ENCODE measurements at regions not wholly inside any gene's neighbourhood (a gene's known extent, or its start where the extent isn't known, plus 50 kb on each side); places are given as distances from the start of the nearest gene placed in this dataset.

GRCh38 chr12:60191271-60191670, 595.4 kb downstream of the SLC16A7 start:
- Histone ChIP-seq H3K9ac (ENCODE audit: low read length) (no peak overlapping the region), H3K36me3 (ENCODE audit: control insufficient read depth, insufficient read depth, low read length) (no peaks in the 10 kb centered on the region), H3K27ac (ENCODE audit: low read depth, low read length) (no peak overlapping the region), H3K4me3 (ENCODE audit: low read length) (no peak overlapping the region), H3K4me1 (ENCODE audit: control insufficient read depth, insufficient read depth, low read length) (no peaks in the 10 kb centered on the region), H3K27me3 (ENCODE audit: control insufficient read depth, insufficient read depth, low read length) (no peaks in the 10 kb centered on the region)

GRCh38 chr12:60191676-60192359, 596.0 kb downstream of the SLC16A7 start:
- Histone ChIP-seq H3K27me3 (ENCODE audit: control insufficient read depth, insufficient read depth, low read length) (no peaks in the 10 kb centered on the region), H3K36me3 (ENCODE audit: control insufficient read depth, insufficient read depth, low read length) (no peaks in the 10 kb centered on the region), H3K9ac (ENCODE audit: low read length) (no peak overlapping the region), H3K4me3 (ENCODE audit: low read length) (no peak overlapping the region), H3K4me1 (ENCODE audit: control insufficient read depth, insufficient read depth, low read length) (no peaks in the 10 kb centered on the region), H3K27ac (ENCODE audit: low read depth, low read length) (no peak overlapping the region)

DNA sequence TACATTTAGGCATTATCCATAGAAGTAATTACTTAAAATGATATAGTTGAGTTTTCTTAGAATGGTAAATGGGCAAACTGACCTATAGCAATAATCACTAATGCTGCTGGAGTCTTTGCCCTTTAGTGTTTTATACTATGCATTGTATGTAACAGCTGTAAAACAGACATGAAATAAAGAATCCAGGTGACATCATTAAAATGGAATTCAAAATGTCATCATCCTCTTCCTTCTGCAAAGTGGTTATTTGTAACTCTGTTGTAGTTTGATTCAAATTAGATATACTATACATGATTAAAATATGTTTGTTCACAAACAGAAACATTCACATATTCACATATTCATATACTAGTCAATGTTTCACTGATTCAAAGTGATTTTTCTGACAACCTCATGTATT, 598.8 kb downstream of the SLC16A7 start:
- Histone ChIP-seq H3K4me1 (ENCODE audit: control insufficient read depth, insufficient read depth, low read length) (no peaks in the 10 kb centered on the region), H3K9ac (ENCODE audit: low read length) (no peak overlapping the region), H3K4me3 (ENCODE audit: low read length) (no peak overlapping the region), H3K36me3 (ENCODE audit: control insufficient read depth, insufficient read depth, low read length) (no peaks in the 10 kb centered on the region), H3K27ac (ENCODE audit: low read depth, low read length) (no peak overlapping the region), H3K27me3 (ENCODE audit: control insufficient read depth, insufficient read depth, low read length) (no peaks in the 10 kb centered on the region)

DNA sequence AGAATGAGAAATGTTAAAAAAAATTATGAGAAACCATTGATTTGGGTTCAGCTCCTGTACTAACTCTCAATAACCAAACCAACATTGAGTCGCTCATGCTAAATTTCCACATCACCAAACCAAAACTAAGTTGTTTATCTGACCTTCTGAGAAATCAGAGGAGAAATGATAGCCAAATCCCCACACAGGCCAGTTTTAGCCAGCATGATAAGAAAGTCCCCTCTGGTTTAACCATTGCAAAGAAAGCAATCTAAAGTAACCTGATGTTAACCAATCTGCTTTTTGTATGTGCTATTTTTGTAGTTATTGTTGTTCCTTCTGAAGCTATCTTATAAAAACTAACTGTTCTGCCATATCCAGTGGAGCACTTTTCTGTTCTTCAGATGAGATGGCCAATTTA, 599.7 kb downstream of the SLC16A7 start:
- no peak overlapping the region for H3K4me3 ChIP-seq (ENCODE audit: low read length)
- H3K9ac ChIP-seq (ENCODE audit: low read length) = no peak overlapping the region
- H3K27ac ChIP-seq (ENCODE audit: low read depth, low read length) = no peak overlapping the region
- no peaks in the 10 kb centered on the region for H3K36me3 ChIP-seq (ENCODE audit: control insufficient read depth, insufficient read depth, low read length)
- no peaks in the 10 kb centered on the region for H3K4me1 ChIP-seq (ENCODE audit: control insufficient read depth, insufficient read depth, low read length)
- no peaks in the 10 kb centered on the region for H3K27me3 ChIP-seq (ENCODE audit: control insufficient read depth, insufficient read depth, low read length)

GRCh38 chr12:60196366-60196765, 600.5 kb downstream of the SLC16A7 start:
- no peaks in the 10 kb centered on the region for H3K27me3 ChIP-seq (ENCODE audit: control insufficient read depth, insufficient read depth, low read length)
- H3K9ac ChIP-seq (ENCODE audit: low read length) = no peak overlapping the region
- no peak overlapping the region for H3K4me3 ChIP-seq (ENCODE audit: low read length)
- no peaks in the 10 kb centered on the region for H3K36me3 ChIP-seq (ENCODE audit: control insufficient read depth, insufficient read depth, low read length)
- no peaks in the 10 kb centered on the region for H3K4me1 ChIP-seq (ENCODE audit: control insufficient read depth, insufficient read depth, low read length)
- no peak overlapping the region for H3K27ac ChIP-seq (ENCODE audit: low read depth, low read length)

GRCh38 chr12:60197589-60197988, 601.8 kb downstream of the SLC16A7 start:
- H3K4me1 ChIP-seq (ENCODE audit: control insufficient read depth, insufficient read depth, low read length) = no peaks in the 10 kb centered on the region
- H3K36me3 ChIP-seq (ENCODE audit: control insufficient read depth, insufficient read depth, low read length) = no peaks in the 10 kb centered on the region
- no peaks in the 10 kb centered on the region for H3K27me3 ChIP-seq (ENCODE audit: control insufficient read depth, insufficient read depth, low read length)
- H3K4me3 ChIP-seq (ENCODE audit: low read length) = no peak overlapping the region
- no peak overlapping the region for H3K9ac ChIP-seq (ENCODE audit: low read length)
- no peak overlapping the region for H3K27ac ChIP-seq (ENCODE audit: low read depth, low read length)

- no peak overlapping the region for H3K27ac ChIP-seq (ENCODE audit: low read depth, low read length)
- H3K9ac ChIP-seq (ENCODE audit: low read length) = no peak overlapping the region
- H3K4me3 ChIP-seq (ENCODE audit: low read length) = no peak overlapping the region
- H3K4me1 ChIP-seq (ENCODE audit: control insufficient read depth, insufficient read depth, low read length) = no peaks in the 10 kb centered on the region
- H3K36me3 ChIP-seq (ENCODE audit: control insufficient read depth, insufficient read depth, low read length) = no peaks in the 10 kb centered on the region
- no peaks in the 10 kb centered on the region for H3K27me3 ChIP-seq (ENCODE audit: control insufficient read depth, insufficient read depth, low read length)
Observed at GRCh38 chr12:60201891-60202290, 606.1 kb downstream of the SLC16A7 start.

DNA sequence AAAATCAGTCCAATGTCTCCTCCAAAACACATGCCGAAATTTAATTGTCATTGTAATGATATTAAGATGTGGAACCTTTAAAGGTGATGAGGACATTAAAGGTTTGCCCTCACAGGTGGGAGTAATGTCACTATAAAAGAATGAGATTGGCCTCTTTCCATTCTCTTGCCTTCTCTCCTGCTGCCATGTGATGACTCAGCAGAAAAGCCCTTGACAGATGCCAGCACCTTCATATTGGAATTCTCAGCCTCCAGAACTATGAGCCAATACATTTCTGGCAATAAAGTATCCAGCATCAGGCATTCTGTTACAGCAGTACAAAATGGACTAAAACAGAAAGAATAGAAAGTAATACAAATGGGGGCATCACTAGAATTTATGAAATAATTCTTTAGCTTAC, 609.7 kb downstream of the SLC16A7 start:
- no peaks in the 10 kb centered on the region for H3K27me3 ChIP-seq (ENCODE audit: control insufficient read depth, insufficient read depth, low read length)
- H3K4me1 ChIP-seq (ENCODE audit: control insufficient read depth, insufficient read depth, low read length) = no peaks in the 10 kb centered on the region
- H3K36me3 ChIP-seq (ENCODE audit: control insufficient read depth, insufficient read depth, low read length) = no peaks in the 10 kb centered on the region
- no peak overlapping the region for H3K4me3 ChIP-seq (ENCODE audit: low read length)
- H3K27ac ChIP-seq (ENCODE audit: low read depth, low read length) = no peak overlapping the region
- H3K9ac ChIP-seq (ENCODE audit: low read length) = no peak overlapping the region

DNA sequence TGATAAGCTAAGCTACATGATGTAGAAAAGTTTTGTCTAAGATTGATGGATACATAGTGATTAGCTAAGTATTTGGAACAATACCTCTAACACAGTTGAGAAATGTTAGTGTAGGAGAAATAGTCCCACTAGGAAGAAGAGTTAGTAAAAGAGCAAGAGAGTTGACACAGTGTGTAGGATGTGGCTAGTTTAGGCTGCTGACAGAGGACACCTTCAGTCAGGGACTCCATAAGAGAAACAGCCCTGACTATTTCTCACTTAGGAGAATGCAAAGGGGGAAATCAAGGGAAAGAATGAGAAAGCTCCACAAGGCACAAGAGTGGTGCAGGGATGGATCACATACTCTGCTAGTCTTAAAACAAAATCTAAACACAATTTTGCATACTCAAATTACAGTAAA, 613.7 kb downstream of the SLC16A7 start:
- Histone ChIP-seq H3K4me1 (ENCODE audit: control insufficient read depth, insufficient read depth, low read length) (no peaks in the 10 kb centered on the region), H3K4me3 (ENCODE audit: low read length) (no peak overlapping the region), H3K9ac (ENCODE audit: low read length) (no peak overlapping the region), H3K27me3 (ENCODE audit: control insufficient read depth, insufficient read depth, low read length) (no peaks in the 10 kb centered on the region), H3K27ac (ENCODE audit: low read depth, low read length) (no peak overlapping the region), H3K36me3 (ENCODE audit: control insufficient read depth, insufficient read depth, low read length) (no peaks in the 10 kb centered on the region)

DNA sequence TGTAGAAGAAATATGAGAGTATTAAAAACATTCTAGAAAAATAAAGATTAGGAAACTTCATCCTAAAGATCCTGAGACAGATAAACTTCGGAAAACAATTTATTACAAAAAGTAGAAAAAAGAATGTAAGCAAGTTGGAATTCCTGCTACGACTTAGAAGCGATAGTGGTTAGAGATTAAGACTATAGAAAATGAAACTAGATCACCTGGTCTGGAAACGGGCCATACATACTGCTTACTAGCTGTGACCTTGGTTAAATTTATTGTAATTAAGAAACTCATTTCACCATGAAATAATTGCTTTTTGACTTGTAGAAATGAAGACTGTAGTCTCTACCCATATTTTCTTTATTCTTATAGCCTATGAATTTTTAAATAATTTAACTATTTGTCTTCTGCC, 614.1 kb downstream of the SLC16A7 start:
- Histone ChIP-seq H3K4me3 (ENCODE audit: low read length) (no peak overlapping the region), H3K9ac (ENCODE audit: low read length) (no peak overlapping the region), H3K27me3 (ENCODE audit: control insufficient read depth, insufficient read depth, low read length) (no peaks in the 10 kb centered on the region), H3K27ac (ENCODE audit: low read depth, low read length) (no peak overlapping the region), H3K36me3 (ENCODE audit: control insufficient read depth, insufficient read depth, low read length) (no peaks in the 10 kb centered on the region), H3K4me1 (ENCODE audit: control insufficient read depth, insufficient read depth, low read length) (no peaks in the 10 kb centered on the region)

- H3K36me3 ChIP-seq (ENCODE audit: control insufficient read depth, insufficient read depth, low read length) = no peaks in the 10 kb centered on the region
- no peak overlapping the region for H3K27ac ChIP-seq (ENCODE audit: low read depth, low read length)
- H3K9ac ChIP-seq (ENCODE audit: low read length) = no peak overlapping the region
- no peak overlapping the region for H3K4me3 ChIP-seq (ENCODE audit: low read length)
- no peaks in the 10 kb centered on the region for H3K27me3 ChIP-seq (ENCODE audit: control insufficient read depth, insufficient read depth, low read length)
- no peaks in the 10 kb centered on the region for H3K4me1 ChIP-seq (ENCODE audit: control insufficient read depth, insufficient read depth, low read length)
Observed at GRCh38 chr12:60210756-60211155, 614.9 kb downstream of the SLC16A7 start.

GRCh38 chr12:60211244-60211643, 615.4 kb downstream of the SLC16A7 start:
- Histone ChIP-seq H3K27ac (ENCODE audit: low read depth, low read length) (no peak overlapping the region), H3K36me3 (ENCODE audit: control insufficient read depth, insufficient read depth, low read length) (no peaks in the 10 kb centered on the region), H3K9ac (ENCODE audit: low read length) (no peak overlapping the region), H3K4me3 (ENCODE audit: low read length) (no peak overlapping the region), H3K4me1 (ENCODE audit: control insufficient read depth, insufficient read depth, low read length) (no peaks in the 10 kb centered on the region), H3K27me3 (ENCODE audit: control insufficient read depth, insufficient read depth, low read length) (no peaks in the 10 kb centered on the region)

DNA sequence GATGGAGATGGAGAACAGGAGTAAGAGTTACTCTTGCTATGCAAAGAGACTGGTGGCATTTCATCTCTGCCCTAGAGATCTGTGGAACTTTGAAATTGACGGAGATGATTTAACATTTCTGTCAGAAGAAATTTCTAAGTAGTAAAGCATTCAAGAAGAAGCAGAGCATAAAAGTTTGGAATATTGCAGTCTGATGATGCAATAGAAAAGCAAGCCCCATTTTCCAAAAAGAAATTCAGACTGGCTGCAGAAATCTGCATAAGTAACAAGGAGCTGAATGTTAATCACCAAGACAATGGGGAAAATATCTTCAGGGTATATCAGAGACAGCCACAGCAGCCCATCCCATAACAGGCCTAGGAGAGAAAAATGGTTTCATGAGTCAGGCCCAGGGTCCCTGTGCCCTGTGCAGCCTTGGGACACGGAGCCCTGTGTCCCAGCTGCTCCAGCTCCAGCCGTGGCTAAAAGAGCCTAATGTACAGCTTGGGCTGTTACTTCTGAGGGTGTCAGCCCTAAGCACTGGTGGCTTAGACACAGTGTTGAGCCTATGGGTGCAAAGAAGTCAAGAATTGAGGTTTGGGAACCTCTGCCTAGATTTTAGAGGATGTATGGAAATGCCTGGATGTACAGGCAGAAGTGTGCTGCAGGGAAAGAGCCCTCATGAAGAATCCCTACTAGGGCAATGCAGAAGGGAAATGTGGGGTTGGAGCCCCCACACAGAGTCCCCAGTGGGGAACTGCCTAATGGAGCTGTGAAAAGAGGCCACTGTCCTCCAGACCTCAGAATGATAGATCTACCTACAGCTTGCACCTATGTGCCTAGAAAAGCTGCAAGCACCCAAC, 616.6 kb downstream of the SLC16A7 start:
- Histone ChIP-seq H3K4me3 (ENCODE audit: low read length) (no peak overlapping the region), H3K4me1 (ENCODE audit: control insufficient read depth, insufficient read depth, low read length) (no peaks in the 10 kb centered on the region), H3K36me3 (ENCODE audit: control insufficient read depth, insufficient read depth, low read length) (no peaks in the 10 kb centered on the region), H3K27ac (ENCODE audit: low read depth, low read length) (no peak overlapping the region), H3K9ac (ENCODE audit: low read length) (no peak overlapping the region), H3K27me3 (ENCODE audit: control insufficient read depth, insufficient read depth, low read length) (no peaks in the 10 kb centered on the region)
